H1 (cell line): ENCODE measurements at regions not wholly inside any gene's neighbourhood (a gene's known extent, or its start where the extent isn't known, plus 50 kb on each side); places are given as distances from the start of the nearest gene placed in this dataset.

ENCODE experiments used
- CBX5 ChIP-seq: fragments of 300-800, 300-1000 bp; sonication (generic); IDR thresholded peaks from 2 replicates; pipeline ENCODE4 v1.7.1; 2016; ENCODE audit warnings: antibody characterized with exemption, low read length, low read depth
- CEBPB ChIP-seq: IDR thresholded peaks from 2 replicates; pipeline ENCODE4 v1.6.1; 2012; ENCODE audit warnings: low read depth, low read length
- JUN ChIP-seq: IDR thresholded peaks from 2 replicates; pipeline ENCODE4 v1.6.1; 2011; ENCODE audit warnings: low read depth, mild to moderate bottlenecking, improper control_type of control experiment, low read length
- POLR2A ChIP-seq, 2 experiments: IDR thresholded peaks; 1 replicate in 1 of 2; 2 replicates in 1 of 2; pipeline ENCODE4 v1.6.1; 2011; ENCODE audit warnings: low read depth in 2 of 2, low read length in 2 of 2, mild to moderate bottlenecking in 2 of 2; ENCODE audit errors: control extremely low read depth in 1 of 2
- RAD21 ChIP-seq, 2 experiments: IDR thresholded peaks in 1 of 2; conservative IDR thresholded peaks in 1 of 2; 2 replicates each; pipeline ENCODE4 v1.6.1; 2011; ENCODE audit warnings: low read depth in 2 of 2, low read length in 2 of 2, improper control_type of control experiment in 1 of 2, inconsistent platforms in 1 of 2, mild to moderate bottlenecking in 1 of 2, moderate library complexity in 1 of 2
- SIN3A ChIP-seq, 2 experiments: IDR thresholded peaks in 1 of 2; conservative IDR thresholded peaks in 1 of 2; 2 replicates each; pipeline ENCODE4 v1.6.1; 2011 to 2012; ENCODE audit warnings: low read length in 2 of 2, improper control_type of control experiment in 1 of 2, low read depth in 1 of 2, mild to moderate bottlenecking in 1 of 2
- SP4 ChIP-seq: IDR thresholded peaks from 2 replicates; pipeline ENCODE4 v1.6.1; 2012; ENCODE audit warnings: low read length, inconsistent platforms
- SUZ12 ChIP-seq: fragments of 200-600 bp; sonication (generic); IDR thresholded peaks from 2 replicates; pipeline ENCODE4 v1.6.1; 2012; ENCODE audit warnings: mild to moderate bottlenecking, inconsistent platforms, low read length, moderate library complexity, mixed read lengths
- TAF1 ChIP-seq: IDR thresholded peaks from 2 replicates; pipeline ENCODE4 v1.6.1; 2011; ENCODE audit warnings: mild to moderate bottlenecking, low read depth, low read length
- ZNF274 ChIP-seq: IDR thresholded peaks from 2 replicates; pipeline ENCODE4 v1.7.0; 2012; ENCODE audit warnings: low read length, borderline replicate concordance; ENCODE audit errors: extremely low read depth
- TF ChIP-seq, protein P1 (sequence below), 3 experiments: IDR thresholded peaks; 1 replicate in 2 of 3; 2 replicates in 1 of 3; pipeline versions ENCODE4 v1.5.1 to v1.6.1; 2011; ENCODE audit warnings: low read length in 3 of 3, mild to moderate bottlenecking in 3 of 3, inconsistent platforms in 2 of 3, low read depth in 1 of 3, moderate library complexity in 1 of 3; ENCODE audit not compliant: insufficient read depth in 1 of 3; ENCODE audit errors: control extremely low read depth in 1 of 3
- TF ChIP-seq, protein P2 (sequence below): IDR thresholded peaks from 2 replicates; pipeline ENCODE4 v1.6.1; 2012; ENCODE audit warnings: low read length, inconsistent platforms
- TF ChIP-seq, protein P3 (sequence below): IDR thresholded peaks from 2 replicates; pipeline ENCODE4 v1.6.1; 2012; ENCODE audit warnings: inconsistent platforms

DNA sequence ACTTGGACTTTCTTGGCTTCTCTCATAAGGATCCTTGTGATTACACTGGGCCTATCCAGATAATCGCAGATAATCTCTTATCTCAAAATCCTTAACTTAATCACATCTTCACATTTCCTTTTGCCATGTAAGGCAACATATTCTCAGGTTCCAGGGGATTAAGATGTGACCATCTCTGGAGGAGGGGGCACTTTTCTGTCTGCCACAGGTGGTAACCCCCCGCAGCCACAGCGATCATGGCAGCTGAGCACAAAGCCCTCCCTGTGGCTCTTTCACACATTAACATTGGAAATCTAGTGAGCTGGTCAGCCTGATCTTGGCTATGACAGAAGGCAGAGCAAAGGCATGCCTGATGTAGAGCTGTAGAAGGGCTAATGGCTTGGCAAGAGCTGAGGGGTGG is 69.1 kb upstream of the CD82 start:
- TF ChIP-seq SP4 (no peak), CBX5 (no peak), RAD21 (IDR thresholded peaks at IDR 0.05 in 1 of 2, conservative IDR thresholded peaks at IDR 0.05 in 1 of 2; ENCODE audit: low read depth in 2 of 2, low read length in 2 of 2) (no peak), POLR2A (IDR thresholded peaks at IDR 0.05; ENCODE audit: control extremely low read depth in 1 of 2, low read depth in 2 of 2, low read length in 2 of 2) (no peak), CEBPB (no peak), ZNF274 (no peak), TAF1 (no peak), SUZ12 (no peak), SIN3A (conservative IDR thresholded peaks at IDR 0.05 in 1 of 2, IDR thresholded peaks at IDR 0.05 in 1 of 2; ENCODE audit: low read depth in 1 of 2, low read length in 2 of 2) (no peak), JUN (no peak)
- TF ChIP-seq, protein P1, sequence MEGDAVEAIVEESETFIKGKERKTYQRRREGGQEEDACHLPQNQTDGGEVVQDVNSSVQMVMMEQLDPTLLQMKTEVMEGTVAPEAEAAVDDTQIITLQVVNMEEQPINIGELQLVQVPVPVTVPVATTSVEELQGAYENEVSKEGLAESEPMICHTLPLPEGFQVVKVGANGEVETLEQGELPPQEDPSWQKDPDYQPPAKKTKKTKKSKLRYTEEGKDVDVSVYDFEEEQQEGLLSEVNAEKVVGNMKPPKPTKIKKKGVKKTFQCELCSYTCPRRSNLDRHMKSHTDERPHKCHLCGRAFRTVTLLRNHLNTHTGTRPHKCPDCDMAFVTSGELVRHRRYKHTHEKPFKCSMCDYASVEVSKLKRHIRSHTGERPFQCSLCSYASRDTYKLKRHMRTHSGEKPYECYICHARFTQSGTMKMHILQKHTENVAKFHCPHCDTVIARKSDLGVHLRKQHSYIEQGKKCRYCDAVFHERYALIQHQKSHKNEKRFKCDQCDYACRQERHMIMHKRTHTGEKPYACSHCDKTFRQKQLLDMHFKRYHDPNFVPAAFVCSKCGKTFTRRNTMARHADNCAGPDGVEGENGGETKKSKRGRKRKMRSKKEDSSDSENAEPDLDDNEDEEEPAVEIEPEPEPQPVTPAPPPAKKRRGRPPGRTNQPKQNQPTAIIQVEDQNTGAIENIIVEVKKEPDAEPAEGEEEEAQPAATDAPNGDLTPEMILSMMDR (IDR thresholded peaks at IDR 0.05; ENCODE audit: control extremely low read depth in 1 of 3, insufficient read depth in 1 of 3, low read depth in 1 of 3, low read length in 3 of 3), result no peak
- TF ChIP-seq, protein P2, sequence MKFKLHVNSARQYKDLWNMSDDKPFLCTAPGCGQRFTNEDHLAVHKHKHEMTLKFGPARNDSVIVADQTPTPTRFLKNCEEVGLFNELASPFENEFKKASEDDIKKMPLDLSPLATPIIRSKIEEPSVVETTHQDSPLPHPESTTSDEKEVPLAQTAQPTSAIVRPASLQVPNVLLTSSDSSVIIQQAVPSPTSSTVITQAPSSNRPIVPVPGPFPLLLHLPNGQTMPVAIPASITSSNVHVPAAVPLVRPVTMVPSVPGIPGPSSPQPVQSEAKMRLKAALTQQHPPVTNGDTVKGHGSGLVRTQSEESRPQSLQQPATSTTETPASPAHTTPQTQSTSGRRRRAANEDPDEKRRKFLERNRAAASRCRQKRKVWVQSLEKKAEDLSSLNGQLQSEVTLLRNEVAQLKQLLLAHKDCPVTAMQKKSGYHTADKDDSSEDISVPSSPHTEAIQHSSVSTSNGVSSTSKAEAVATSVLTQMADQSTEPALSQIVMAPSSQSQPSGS, result no peak
- TF ChIP-seq, protein P3, sequence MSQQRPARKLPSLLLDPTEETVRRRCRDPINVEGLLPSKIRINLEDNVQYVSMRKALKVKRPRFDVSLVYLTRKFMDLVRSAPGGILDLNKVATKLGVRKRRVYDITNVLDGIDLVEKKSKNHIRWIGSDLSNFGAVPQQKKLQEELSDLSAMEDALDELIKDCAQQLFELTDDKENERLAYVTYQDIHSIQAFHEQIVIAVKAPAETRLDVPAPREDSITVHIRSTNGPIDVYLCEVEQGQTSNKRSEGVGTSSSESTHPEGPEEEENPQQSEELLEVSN, result no peak
